ENCODE measurements at regions not wholly inside any gene's neighbourhood (a gene's known extent, or its start where the extent isn't known, plus 50 kb on each side); places are given as distances from the start of the nearest gene placed in this dataset.

- Histone ChIP-seq H3K4me3 (replicated peaks in 1 of 3; ENCODE audit: low read depth in 2 of 3, low read length in 3 of 3) (no peak overlapping the region), H3K9me3 (replicated peaks in 1 of 2; ENCODE audit: control insufficient read depth in 1 of 2, insufficient read depth in 1 of 2, low read length in 2 of 2) (peaks cover 3 to 6% of the 10 kb centered on the region in 2 donors), H3K36me3 (replicated peaks in 1 of 2; ENCODE audit: control insufficient read depth in 1 of 2, insufficient read depth in 2 of 2, low read length in 2 of 2) (no peaks in the 10 kb centered on the region), H3K79me2 (ENCODE audit: insufficient read depth, low read length) (no peaks in the 10 kb centered on the region), H3K9ac (ENCODE audit: insufficient read depth, low read length, poor library complexity, severe bottlenecking) (no peak overlapping the region), H4K20me1 (ENCODE audit: insufficient read depth, low read length) (no peaks in the 10 kb centered on the region), H3K27ac (ENCODE audit: low read depth in 1 of 2, low read length in 2 of 2) (no peak overlapping the region), H3K27me3 (ENCODE audit: control insufficient read depth in 2 of 2, insufficient read depth in 2 of 2, low read length in 2 of 2) (no peaks in the 10 kb centered on the region), H3K4me2 (replicated peaks; ENCODE audit: extremely low read depth, low read length, poor library complexity, severe bottlenecking) (no peak overlapping the region), H3K4me1 (ENCODE audit: control insufficient read depth in 1 of 2, insufficient read depth in 2 of 2, low read length in 2 of 2) (no peaks in the 10 kb centered on the region), H2AFZ (ENCODE audit: insufficient read depth, low read depth, low read length, poor library complexity, severe bottlenecking) (no peak overlapping the region)
- no peak for DNase-seq
- no peak overlapping the region for H3K4me3 Mint-ChIP-seq
- no peak overlapping the region for H3K27ac Mint-ChIP-seq
- H3K4me1 Mint-ChIP-seq: no peaks in the 10 kb centered on the region
- H3K36me3 Mint-ChIP-seq: no peaks in the 10 kb centered on the region
- intact Hi-C loops (cut with micrococcal nuclease): no loop called here
- H3K9me3 Mint-ChIP-seq: peaks cover 0 to 12% (median 4%) of the 10 kb centered on the region in 7 donors
- no CpG with 5 or more reads among the region's 2 CpGs for WGBS (ENCODE audit: insufficient coverage)
- no peaks in the 10 kb centered on the region for H3K27me3 Mint-ChIP-seq (ENCODE audit: low read depth in 3 of 3)
- TF ChIP-seq CTCF (IDR thresholded peaks at IDR 0.05): no peak
These were observed 818.7 kb upstream of the TENM3 start for GRCh38 chr4:181424362-181425016.

GRCh38 chr4:181427076-181427475, 816.1 kb upstream of the TENM3 start:
- Mint-ChIP-seq H3K36me3 (no peaks in the 10 kb centered on the region), H3K4me1 (no peaks in the 10 kb centered on the region), H3K27me3 (ENCODE audit: low read depth in 3 of 3) (peaks cover 0 to 1% (median 0%) of the 10 kb centered on the region in 3 donors), H3K9me3 (peaks cover 0 to 8% (median 3%) of the 10 kb centered on the region in 7 donors), H3K27ac (no peak overlapping the region), H3K4me3 (no peak overlapping the region)
- Histone ChIP-seq H3K27me3 (ENCODE audit: control insufficient read depth in 2 of 2, insufficient read depth in 2 of 2, low read length in 2 of 2) (no peaks in the 10 kb centered on the region), H3K9ac (ENCODE audit: insufficient read depth, low read length, poor library complexity, severe bottlenecking) (no peak overlapping the region), H3K79me2 (ENCODE audit: insufficient read depth, low read length) (no peaks in the 10 kb centered on the region), H3K36me3 (replicated peaks in 1 of 2; ENCODE audit: control insufficient read depth in 1 of 2, insufficient read depth in 2 of 2, low read length in 2 of 2) (no peaks in the 10 kb centered on the region), H3K4me3 (replicated peaks in 1 of 3; ENCODE audit: low read depth in 2 of 3, low read length in 3 of 3) (no peak overlapping the region), H3K4me1 (ENCODE audit: control insufficient read depth in 1 of 2, insufficient read depth in 2 of 2, low read length in 2 of 2) (no peaks in the 10 kb centered on the region), H3K9me3 (replicated peaks in 1 of 2; ENCODE audit: control insufficient read depth in 1 of 2, insufficient read depth in 1 of 2, low read length in 2 of 2) (peaks cover 3% of the 10 kb centered on the region in 2 donors), H2AFZ (ENCODE audit: insufficient read depth, low read depth, low read length, poor library complexity, severe bottlenecking) (no peak overlapping the region), H3K4me2 (replicated peaks; ENCODE audit: extremely low read depth, low read length, poor library complexity, severe bottlenecking) (no peak overlapping the region), H4K20me1 (ENCODE audit: insufficient read depth, low read length) (no peaks in the 10 kb centered on the region), H3K27ac (ENCODE audit: low read depth in 1 of 2, low read length in 2 of 2) (no peak overlapping the region)
- intact Hi-C loops (cut with micrococcal nuclease): no loop called here
- 88% methylated on average over 2 of the region's 3 CpGs for WGBS (ENCODE audit: insufficient coverage)
- no peak for TF ChIP-seq CTCF (IDR thresholded peaks at IDR 0.05)
- no peak for DNase-seq

All from CD14-positive monocyte (primary cell).